CD14-positive monocyte (primary cell): ENCODE measurements at regions not wholly inside any gene's neighbourhood (a gene's known extent, or its start where the extent isn't known, plus 50 kb on each side); places are given as distances from the start of the nearest gene placed in this dataset.
A peak's percentile ranks its signal among the peaks of the same experiment; 100 is the strongest.

ENCODE experiments used
- DNase-seq, 3 donors: peaks; one replicate each; pipeline ENCODE4 v3.0.0-alpha.2; 2011 to 2022
- H2AFZ ChIP-seq: 2 replicates; pipeline ENCODE4 v1.6.0; 2012; ENCODE audit warnings: mild to moderate bottlenecking, low read depth, low read length, inconsistent platforms; ENCODE audit not compliant: insufficient read depth, poor library complexity, severe bottlenecking
- H3K27ac ChIP-seq, 2 donors: 1 replicate in 1 of 2; 2 replicates in 1 of 2; pipeline ENCODE4 v1.5.1; 2012 to 2013; ENCODE audit warnings: low read length in 2 of 2, control low read depth in 1 of 2, inconsistent platforms in 1 of 2, low read depth in 1 of 2, mild to moderate bottlenecking in 1 of 2
- H3K27me3 ChIP-seq, 2 donors: one replicate each; pipeline versions ENCODE4 v1.6.0 to v1.6.1; 2011 to 2013; ENCODE audit warnings: low read length in 2 of 2; ENCODE audit not compliant: control insufficient read depth in 2 of 2, insufficient read depth in 2 of 2
- H3K36me3 ChIP-seq, 2 donors: replicated peaks in 1 of 2; 1 replicate in 1 of 2; 2 replicates in 1 of 2; pipeline versions ENCODE4 v1.5.1 to v1.6.1; 2012 to 2013; ENCODE audit warnings: low read length in 2 of 2, control low read depth in 1 of 2, inconsistent platforms in 1 of 2, mild to moderate bottlenecking in 1 of 2; ENCODE audit not compliant: insufficient read depth in 2 of 2, control insufficient read depth in 1 of 2
- H3K4me1 ChIP-seq, 2 donors: 1 replicate in 1 of 2; 2 replicates in 1 of 2; pipeline versions ENCODE4 v1.5.1 to v1.6.1; 2012 to 2013; ENCODE audit warnings: low read length in 2 of 2, control low read depth in 1 of 2, inconsistent platforms in 1 of 2, mild to moderate bottlenecking in 1 of 2, moderate library complexity in 1 of 2; ENCODE audit not compliant: insufficient read depth in 2 of 2, control insufficient read depth in 1 of 2
- H3K4me2 ChIP-seq: replicated peaks from 2 replicates; pipeline ENCODE3; 2012; ENCODE audit warnings: low read length, moderate library complexity, mild to moderate bottlenecking; ENCODE audit not compliant: poor library complexity, severe bottlenecking; ENCODE audit errors: extremely low read depth
- H3K4me3 ChIP-seq, 3 experiments: fragments of 200-600 bp in 1 of 3; sonication (generic) in 1 of 3; replicated peaks in 1 of 3; 1 replicate in 2 of 3; 2 replicates in 1 of 3; pipeline ENCODE4 v1.5.1; 2011 to 2013; ENCODE audit warnings: low read length in 3 of 3, mild to moderate bottlenecking in 3 of 3, control low read depth in 2 of 3, low read depth in 2 of 3, inconsistent platforms in 1 of 3, moderate library complexity in 1 of 3
- H3K79me2 ChIP-seq: 2 replicates; pipeline ENCODE4 v1.6.0; 2012; ENCODE audit warnings: mild to moderate bottlenecking, control low read depth, inconsistent platforms, low read length, moderate library complexity; ENCODE audit not compliant: insufficient read depth
- H3K9ac ChIP-seq: 2 replicates; pipeline ENCODE4 v1.6.0; 2017; ENCODE audit warnings: low read length, mild to moderate bottlenecking; ENCODE audit not compliant: insufficient read depth, poor library complexity, severe bottlenecking
- H3K9me3 ChIP-seq, 2 donors: replicated peaks in 1 of 2; 1 replicate in 1 of 2; 2 replicates in 1 of 2; pipeline versions ENCODE4 v1.5.1 to v1.6.1; 2012 to 2013; ENCODE audit warnings: low read length in 2 of 2, control low read depth in 1 of 2; ENCODE audit not compliant: control insufficient read depth in 1 of 2, insufficient read depth in 1 of 2
- H4K20me1 ChIP-seq: 2 replicates; pipeline ENCODE4 v1.6.0; 2012; ENCODE audit warnings: mild to moderate bottlenecking, low read length, control low read depth, moderate library complexity; ENCODE audit not compliant: insufficient read depth
- H3K27ac Mint-ChIP-seq, 7 donors: one replicate each; pipeline ENCODE4 v1.8.0; 2020; ENCODE audit warnings: mild to moderate bottlenecking in 7 of 7, mixed read lengths in 7 of 7, moderate library complexity in 6 of 7, inconsistent platforms in 2 of 7
- H3K27me3 Mint-ChIP-seq, 3 donors: one replicate each; pipeline ENCODE4 v1.8.0; 2021 to 2022; ENCODE audit warnings: low read depth in 3 of 3, mild to moderate bottlenecking in 3 of 3, mixed read lengths in 3 of 3, moderate library complexity in 3 of 3, inconsistent platforms in 1 of 3
- H3K36me3 Mint-ChIP-seq, 2 donors: one replicate each; pipeline ENCODE4 v1.8.0; 2020; ENCODE audit warnings: mixed read lengths in 2 of 2, inconsistent platforms in 1 of 2, mild to moderate bottlenecking in 1 of 2
- H3K4me1 Mint-ChIP-seq: one replicate; pipeline ENCODE4 v1.8.0; 2020; ENCODE audit warnings: mild to moderate bottlenecking, mixed read lengths
- H3K4me3 Mint-ChIP-seq, 2 donors: one replicate each; pipeline ENCODE4 v1.8.0; 2020; ENCODE audit warnings: mild to moderate bottlenecking in 2 of 2, mixed read lengths in 2 of 2, moderate library complexity in 1 of 2
- H3K9me3 Mint-ChIP-seq, 7 donors: one replicate each; pipeline ENCODE4 v1.8.0; 2020 to 2022; ENCODE audit warnings: mixed read lengths in 7 of 7, mild to moderate bottlenecking in 6 of 7, moderate library complexity in 6 of 7, inconsistent platforms in 2 of 7
- CTCF ChIP-seq: fragments of 200-600 bp; IDR thresholded peaks from one replicate; pipeline ENCODE4 v1.8.0; 2022; ENCODE audit warnings: antibody characterized with exemption, mild to moderate bottlenecking
- WGBS: methylation state at CpG from one replicate; pipeline ENCODE4 v1.1.5; 2013; ENCODE audit warnings: missing lambda C conversion rate; ENCODE audit not compliant: insufficient coverage; 5-methylcytosine and 5-hydroxymethylcytosine counted together
- intact Hi-C, 2 donors: fragments of 100-400 bp; cut with micrococcal nuclease; formaldehyde crosslinking; loops; one replicate each; pipeline versions ENCODE4 v1.15.0 to v1.15.1; 2023

GRCh38 chr17:79294459-79295071 is 219.9 kb downstream of the ENGASE start:
- Histone ChIP-seq H3K79me2 (no peaks in the 10 kb centered on the region), H2AFZ (no peak overlapping the region), H3K27me3 (no peaks in the 10 kb centered on the region), H3K4me2 (no peak overlapping the region), H3K4me3 (no peak overlapping the region), H3K9me3 (no peaks in the 10 kb centered on the region), H3K27ac (no peak overlapping the region), H4K20me1 (no peaks in the 10 kb centered on the region), H3K9ac (no peak overlapping the region), H3K36me3 (no peaks in the 10 kb centered on the region), H3K4me1 (no peaks in the 10 kb centered on the region)
- Mint-ChIP-seq H3K36me3 (no peaks in the 10 kb centered on the region), H3K27ac (no peak overlapping the region), H3K4me1 (no peaks in the 10 kb centered on the region), H3K9me3 (no peaks in the 10 kb centered on the region), H3K27me3 (peaks cover 2 to 8% (median 5%) of the 10 kb centered on the region in 3 donors), H3K4me3 (no peak overlapping the region)
- DNase-seq: peak in 2 of 3 donors; percentile 6 to 27
- TF ChIP-seq CTCF: no peak
- 26% methylated on average over 22 of the region's 26 CpGs for WGBS
- intact Hi-C loops: no loop called here

- H3K4me1 ChIP-seq: no peaks in the 10 kb centered on the region
- H3K9me3 Mint-ChIP-seq: no peaks in the 10 kb centered on the region
- no peak overlapping the region for H2AFZ ChIP-seq
- no CpG with 5 or more reads among the region's 6 CpGs for WGBS
- peaks cover 2 to 12% (median 8%) of the 10 kb centered on the region in 3 donors for H3K27me3 Mint-ChIP-seq
- intact Hi-C loops: no loop called here
- H3K4me2 ChIP-seq: no peak overlapping the region
- H3K36me3 ChIP-seq: no peaks in the 10 kb centered on the region
- no peaks in the 10 kb centered on the region for H3K4me1 Mint-ChIP-seq
- H3K27me3 ChIP-seq: no peaks in the 10 kb centered on the region
- no peak overlapping the region for H3K4me3 ChIP-seq
- H3K9me3 ChIP-seq: no peaks in the 10 kb centered on the region
- no peak for DNase-seq
- H3K36me3 Mint-ChIP-seq: no peaks in the 10 kb centered on the region
- H3K9ac ChIP-seq: no peak overlapping the region
- H3K27ac ChIP-seq: no peak overlapping the region
- TF ChIP-seq CTCF: no peak
- H3K4me3 Mint-ChIP-seq: no peak overlapping the region
- no peaks in the 10 kb centered on the region for H4K20me1 ChIP-seq
- no peaks in the 10 kb centered on the region for H3K79me2 ChIP-seq
- H3K27ac Mint-ChIP-seq: no peak overlapping the region
These were observed 217.9 kb downstream of the ENGASE start for GRCh38 chr17:79292501-79292900.
